ENCODE measurements at regions not wholly inside any gene's neighbourhood (a gene's known extent, or its start where the extent isn't known, plus 50 kb on each side); places are given as distances from the start of the nearest gene placed in this dataset.
A peak's percentile ranks its signal among the peaks of the same experiment; 100 is the strongest.

DNA sequence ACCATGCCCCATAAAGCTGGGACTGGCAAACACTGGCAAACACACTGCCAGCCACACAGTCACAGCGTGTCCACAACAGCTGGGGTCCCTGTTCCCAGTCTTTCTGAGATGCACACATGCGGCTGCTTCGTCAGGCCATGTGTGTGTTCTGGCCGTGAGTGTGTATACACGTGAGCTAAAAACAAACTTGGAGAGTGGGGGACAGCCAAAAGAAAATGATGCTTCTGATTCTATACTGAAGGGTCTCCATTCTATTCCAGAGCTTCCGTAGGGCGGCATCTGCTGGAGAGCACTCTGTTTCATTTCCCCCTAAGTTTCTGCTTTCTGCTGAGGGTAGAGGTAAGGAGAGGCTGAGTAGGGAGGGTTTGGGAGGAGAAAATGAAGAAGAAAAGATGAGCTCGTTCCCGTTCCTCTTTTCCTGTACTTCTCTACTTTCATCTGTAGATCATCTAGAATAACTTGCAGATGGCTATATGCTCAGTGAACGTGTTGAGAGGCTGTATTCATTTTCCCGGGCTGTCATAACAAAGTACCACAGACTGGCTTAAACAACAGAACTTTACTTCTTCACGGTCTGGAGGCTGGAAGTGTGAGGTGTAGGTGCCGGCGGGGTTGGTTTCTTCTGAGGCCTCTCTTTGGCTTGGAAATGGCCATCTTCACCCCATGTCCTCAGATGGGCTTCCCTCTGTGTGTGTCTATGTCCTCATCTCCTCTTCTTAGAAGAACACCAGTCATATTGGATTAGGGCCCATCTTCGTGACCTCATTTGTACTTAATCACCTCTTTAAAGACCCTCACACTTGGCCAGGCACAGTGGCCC is 151.6 kb downstream of the TOMM20 start:
- TF ChIP-seq, protein P1, sequence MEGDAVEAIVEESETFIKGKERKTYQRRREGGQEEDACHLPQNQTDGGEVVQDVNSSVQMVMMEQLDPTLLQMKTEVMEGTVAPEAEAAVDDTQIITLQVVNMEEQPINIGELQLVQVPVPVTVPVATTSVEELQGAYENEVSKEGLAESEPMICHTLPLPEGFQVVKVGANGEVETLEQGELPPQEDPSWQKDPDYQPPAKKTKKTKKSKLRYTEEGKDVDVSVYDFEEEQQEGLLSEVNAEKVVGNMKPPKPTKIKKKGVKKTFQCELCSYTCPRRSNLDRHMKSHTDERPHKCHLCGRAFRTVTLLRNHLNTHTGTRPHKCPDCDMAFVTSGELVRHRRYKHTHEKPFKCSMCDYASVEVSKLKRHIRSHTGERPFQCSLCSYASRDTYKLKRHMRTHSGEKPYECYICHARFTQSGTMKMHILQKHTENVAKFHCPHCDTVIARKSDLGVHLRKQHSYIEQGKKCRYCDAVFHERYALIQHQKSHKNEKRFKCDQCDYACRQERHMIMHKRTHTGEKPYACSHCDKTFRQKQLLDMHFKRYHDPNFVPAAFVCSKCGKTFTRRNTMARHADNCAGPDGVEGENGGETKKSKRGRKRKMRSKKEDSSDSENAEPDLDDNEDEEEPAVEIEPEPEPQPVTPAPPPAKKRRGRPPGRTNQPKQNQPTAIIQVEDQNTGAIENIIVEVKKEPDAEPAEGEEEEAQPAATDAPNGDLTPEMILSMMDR (IDR thresholded peaks at IDR 0.05), result peak; percentile 18
- peaks cover 0 to 5% (median 1%) of the 10 kb centered on the region in 7 donors for H3K9me3 Mint-ChIP-seq
- peak in 2 of 3 donors; percentile 75 to 83 for DNase-seq
- no peaks in the 10 kb centered on the region for H4K20me1 ChIP-seq (ENCODE audit: insufficient read depth, low read length)
- H3K27ac ChIP-seq (ENCODE audit: low read depth in 1 of 2, low read length in 2 of 2), result peak overlapping the region; percentile 99 to 100
- peak overlapping the region; percentile 85 for H3K9ac ChIP-seq (ENCODE audit: insufficient read depth, low read length, poor library complexity, severe bottlenecking)
- H3K27me3 Mint-ChIP-seq (ENCODE audit: low read depth in 3 of 3), result no peaks in the 10 kb centered on the region
- no peak overlapping the region for H2AFZ ChIP-seq (ENCODE audit: insufficient read depth, low read depth, low read length, poor library complexity, severe bottlenecking)
- intact Hi-C loops (cut with micrococcal nuclease), result loop anchor here (2.0 to 5.0 kb wide), 5 partner anchors 35 to 365 kb away; partner anchors contain the start of gene IRF2BP2 (in 1 of the 2)
- H3K4me2 ChIP-seq (replicated peaks; ENCODE audit: extremely low read depth, low read length, poor library complexity, severe bottlenecking), result peak overlapping the region; percentile 36
- no peaks in the 10 kb centered on the region for H3K36me3 ChIP-seq (replicated peaks in 1 of 2; ENCODE audit: control insufficient read depth in 1 of 2, insufficient read depth in 2 of 2, low read length in 2 of 2)
- peaks cover 12 to 26% of the 10 kb centered on the region in 2 donors for H3K36me3 Mint-ChIP-seq
- peak overlapping the region; percentile 51 to 70 for H3K4me3 Mint-ChIP-seq
- peaks cover 91% of the 10 kb centered on the region for H3K4me1 Mint-ChIP-seq
- no peaks in the 10 kb centered on the region for H3K9me3 ChIP-seq (replicated peaks in 1 of 2; ENCODE audit: control insufficient read depth in 1 of 2, insufficient read depth in 1 of 2, low read length in 2 of 2)
- peaks cover 61% of the 10 kb centered on the region for H3K79me2 ChIP-seq (ENCODE audit: insufficient read depth, low read length)
- peak overlapping the region in 1 of 3 experiments; percentile 3 for H3K4me3 ChIP-seq (replicated peaks in 1 of 3; ENCODE audit: low read depth in 2 of 3, low read length in 3 of 3)
- WGBS (ENCODE audit: insufficient coverage), result 45% methylated on average over 4 of the region's 15 CpGs
- peaks cover 95 to 98% of the 10 kb centered on the region in 2 donors for H3K4me1 ChIP-seq (ENCODE audit: control insufficient read depth in 1 of 2, insufficient read depth in 2 of 2, low read length in 2 of 2)
- peak overlapping the region; percentile 100 for H3K27ac Mint-ChIP-seq
- H3K27me3 ChIP-seq (ENCODE audit: control insufficient read depth in 2 of 2, insufficient read depth in 2 of 2, low read length in 2 of 2), result no peaks in the 10 kb centered on the region

DNA sequence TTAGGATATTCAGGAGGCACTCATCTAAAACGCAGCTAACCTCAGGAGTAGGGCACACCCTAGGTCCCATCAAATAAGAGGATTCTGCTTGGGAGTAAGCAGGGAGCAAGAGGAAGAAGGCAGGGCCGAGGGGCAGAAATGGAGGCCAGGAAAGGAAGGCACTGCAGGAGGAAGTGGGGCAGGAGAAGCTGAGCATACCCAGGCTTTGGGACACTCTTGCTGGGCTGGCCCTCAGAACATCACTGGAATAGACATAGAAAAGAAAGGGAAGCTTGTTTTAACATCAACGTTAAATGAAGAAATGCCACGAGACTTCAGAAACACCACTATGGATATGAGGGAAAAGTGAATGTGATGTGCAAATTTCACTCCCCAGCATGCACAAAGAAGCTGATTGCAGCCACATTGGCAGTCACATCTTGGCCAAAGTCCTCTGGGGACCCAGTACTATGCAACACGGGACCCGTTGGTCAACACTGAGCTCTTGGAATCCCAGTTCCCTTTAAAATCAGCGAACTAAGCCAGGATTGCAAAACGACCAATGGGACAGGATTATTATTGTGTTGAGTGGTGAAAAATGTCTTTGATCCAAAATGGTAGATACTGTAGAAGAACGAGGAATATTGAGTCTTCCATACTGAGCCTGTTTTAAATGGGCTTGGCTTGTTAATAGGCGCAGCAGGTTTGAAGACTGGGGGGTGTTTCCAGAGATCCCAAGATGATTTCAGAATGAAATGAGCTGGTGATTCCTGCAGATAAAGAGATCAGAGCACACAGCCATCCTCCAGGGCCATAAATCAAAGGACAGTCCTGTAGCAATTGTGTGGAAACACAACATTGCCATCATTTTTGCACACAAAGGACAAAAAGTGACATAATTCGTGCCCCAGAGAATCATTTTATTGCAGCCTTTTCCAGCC is 152.4 kb downstream of the TOMM20 start:
- peak in 2 of 3 donors; percentile 72 to 79 for DNase-seq
- H3K36me3 ChIP-seq (replicated peaks in 1 of 2; ENCODE audit: control insufficient read depth in 1 of 2, insufficient read depth in 2 of 2, low read length in 2 of 2), result no peaks in the 10 kb centered on the region
- H3K4me1 ChIP-seq (ENCODE audit: control insufficient read depth in 1 of 2, insufficient read depth in 2 of 2, low read length in 2 of 2), result peaks cover 89 to 94% of the 10 kb centered on the region in 2 donors
- H3K4me3 ChIP-seq (replicated peaks in 1 of 3; ENCODE audit: low read depth in 2 of 3, low read length in 3 of 3), result peak overlapping the region in 1 of 3 experiments; percentile 3
- no peak overlapping the region for H2AFZ ChIP-seq (ENCODE audit: insufficient read depth, low read depth, low read length, poor library complexity, severe bottlenecking)
- H3K27ac Mint-ChIP-seq, result peak overlapping the region; percentile 100
- TF ChIP-seq, protein P1 (IDR thresholded peaks at IDR 0.05), result no peak
- H4K20me1 ChIP-seq (ENCODE audit: insufficient read depth, low read length), result no peaks in the 10 kb centered on the region
- H3K4me2 ChIP-seq (replicated peaks; ENCODE audit: extremely low read depth, low read length, poor library complexity, severe bottlenecking), result peak overlapping the region; percentile 36
- peaks cover 0 to 3% (median 1%) of the 10 kb centered on the region in 7 donors for H3K9me3 Mint-ChIP-seq
- peak overlapping the region in 1 of 2 donors; percentile 64 for H3K4me3 Mint-ChIP-seq
- peak overlapping the region; percentile 85 for H3K9ac ChIP-seq (ENCODE audit: insufficient read depth, low read length, poor library complexity, severe bottlenecking)
- peaks cover 62% of the 10 kb centered on the region for H3K79me2 ChIP-seq (ENCODE audit: insufficient read depth, low read length)
- no peaks in the 10 kb centered on the region for H3K27me3 Mint-ChIP-seq (ENCODE audit: low read depth in 3 of 3)
- H3K36me3 Mint-ChIP-seq, result peaks cover 12 to 25% of the 10 kb centered on the region in 2 donors
- H3K9me3 ChIP-seq (replicated peaks in 1 of 2; ENCODE audit: control insufficient read depth in 1 of 2, insufficient read depth in 1 of 2, low read length in 2 of 2), result no peaks in the 10 kb centered on the region
- peak overlapping the region; percentile 99 to 100 for H3K27ac ChIP-seq (ENCODE audit: low read depth in 1 of 2, low read length in 2 of 2)
- H3K4me1 Mint-ChIP-seq, result peaks cover 91% of the 10 kb centered on the region
- H3K27me3 ChIP-seq (ENCODE audit: control insufficient read depth in 2 of 2, insufficient read depth in 2 of 2, low read length in 2 of 2), result no peaks in the 10 kb centered on the region
- intact Hi-C loops (cut with micrococcal nuclease), result loop anchor here (2.0 to 5.0 kb wide), 5 partner anchors 36 to 364 kb away; partner anchors contain the start of gene IRF2BP2 (in 1 of the 2)
- 23% methylated on average over 9 of the region's 11 CpGs for WGBS (ENCODE audit: insufficient coverage)

Data from CD14-positive monocyte (primary cell).